ENCODE measurements at regions not wholly inside any gene's neighbourhood (a gene's known extent, or its start where the extent isn't known, plus 50 kb on each side); places are given as distances from the start of the nearest gene placed in this dataset.
"Not testable (repeated sequence)": the region's sequence is repeated elsewhere in the genome, so short reads cannot be mapped to it uniquely, and the experiment has no call there.

- in situ Hi-C loops (cut with MboI; ENCODE audit: low pct_unique_long_range_greater_than_20kb, low sequenced_read_pairs, unreplicated experiment); DNase-seq (ENCODE audit: low spot score): not testable (repeated sequence)
- peak; percentile 45 for TF ChIP-seq CTCF (IDR thresholded peaks at IDR 0.05; ENCODE audit: extremely low read depth, insufficient read depth, missing control alignments)
Measured at GRCh38 chr10:124192664-124193308, 99.4 kb upstream of the CHST15 start.

- DNase-seq (ENCODE audit: low spot score); in situ Hi-C loops (cut with MboI; ENCODE audit: low pct_unique_long_range_greater_than_20kb, low sequenced_read_pairs, unreplicated experiment): not testable (repeated sequence)
Measured at GRCh38 chr10:124190476-124190875, 97.1 kb upstream of the CHST15 start.

GRCh38 chr10:124186956-124187355 is 93.6 kb upstream of the CHST15 start:
- in situ Hi-C loops (cut with MboI; ENCODE audit: low pct_unique_long_range_greater_than_20kb, low sequenced_read_pairs, unreplicated experiment) = no loop called here
- no peak for TF ChIP-seq CTCF (IDR thresholded peaks at IDR 0.05; ENCODE audit: extremely low read depth, insufficient read depth, missing control alignments)

GRCh38 chr10:124185084-124185483 is 91.7 kb upstream of the CHST15 start:
- no peak for TF ChIP-seq CTCF (IDR thresholded peaks at IDR 0.05; ENCODE audit: extremely low read depth, insufficient read depth, missing control alignments)
- in situ Hi-C loops (cut with MboI; ENCODE audit: low pct_unique_long_range_greater_than_20kb, low sequenced_read_pairs, unreplicated experiment) = no loop called here

More at GRCh38 chr10:124186956-124187355, 93.6 kb upstream of the CHST15 start:
- no peak for DNase-seq (ENCODE audit: low spot score)

GRCh38 chr10:124184208-124184830 is 90.9 kb upstream of the CHST15 start:
- no peak for DNase-seq (ENCODE audit: low spot score)
- in situ Hi-C loops (cut with MboI; ENCODE audit: low pct_unique_long_range_greater_than_20kb, low sequenced_read_pairs, unreplicated experiment) = no loop called here
- TF ChIP-seq CTCF (IDR thresholded peaks at IDR 0.05; ENCODE audit: extremely low read depth, insufficient read depth, missing control alignments) = no peak

More at GRCh38 chr10:124185084-124185483, 91.7 kb upstream of the CHST15 start:
- no peak for DNase-seq (ENCODE audit: low spot score)

GRCh38 chr10:124183617-124184016 is 90.2 kb upstream of the CHST15 start:
- in situ Hi-C loops (cut with MboI; ENCODE audit: low pct_unique_long_range_greater_than_20kb, low sequenced_read_pairs, unreplicated experiment) = no loop called here
- no peak for TF ChIP-seq CTCF (IDR thresholded peaks at IDR 0.05; ENCODE audit: extremely low read depth, insufficient read depth, missing control alignments)
- no peak for DNase-seq (ENCODE audit: low spot score)

- no peak for DNase-seq (ENCODE audit: low spot score)
- TF ChIP-seq CTCF (IDR thresholded peaks at IDR 0.05; ENCODE audit: extremely low read depth, insufficient read depth, missing control alignments) = no peak
- in situ Hi-C loops (cut with MboI; ENCODE audit: low pct_unique_long_range_greater_than_20kb, low sequenced_read_pairs, unreplicated experiment) = no loop called here
Measured at GRCh38 chr10:124182088-124182541, 88.7 kb upstream of the CHST15 start.
